ENCODE measurements at regions not wholly inside any gene's neighbourhood (a gene's known extent, or its start where the extent isn't known, plus 50 kb on each side); places are given as distances from the start of the nearest gene placed in this dataset.

DNA sequence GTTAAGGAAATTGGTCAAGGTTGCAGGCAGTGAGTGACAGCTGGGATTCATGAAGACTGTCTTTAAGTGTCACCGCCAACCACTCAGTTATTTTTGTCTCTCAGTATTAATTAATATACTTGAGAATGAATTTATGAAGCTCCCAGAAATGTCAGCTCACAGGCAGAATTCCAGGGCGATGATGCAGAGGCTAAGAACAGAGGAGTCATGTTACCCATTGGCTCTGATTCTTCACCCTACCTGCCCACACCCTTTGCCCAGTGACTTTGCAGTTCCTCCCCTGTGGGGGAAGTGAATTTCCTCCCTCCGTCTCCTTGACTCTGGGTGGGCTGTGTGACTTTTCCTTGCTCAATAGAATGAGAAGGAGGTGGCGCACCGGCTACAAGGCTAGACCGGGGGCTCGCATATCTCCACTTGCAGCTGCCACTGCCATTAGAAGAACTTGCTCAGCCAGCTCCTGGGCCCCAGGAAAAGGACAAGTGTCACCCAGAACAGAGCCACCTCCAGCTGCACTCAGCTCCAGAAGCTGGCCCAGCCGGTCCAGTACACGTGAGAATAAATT lies 157.1 kb upstream of the PRKCQ start:
- H3K27ac ChIP-seq (ENCODE audit: insufficient read depth, low read depth, low read length) = no peak overlapping the region
- H3K9ac ChIP-seq (replicated peaks; ENCODE audit: extremely low read depth, insufficient read depth, low read length) = no peak overlapping the region
- no peak for DNase-seq (ENCODE audit: low read depth, low spot score)
- ChIA-PET POLR2A (no interaction called here), CTCF (interaction anchor here (0.9 to 3.2 kb wide), 7 partner anchors 11 to 67 kb away, joined by 3 to 18 read pairs (median 5); no protein-coding TSS in a partner anchor)
- no peaks in the 10 kb centered on the region for H3K9me1 ChIP-seq (replicated peaks; ENCODE audit: control insufficient read depth, extremely low read depth, insufficient read depth, low read length)
- no peak for FAIRE-seq
- dilution Hi-C loops (cut with MboI; ENCODE audit: extremely low pct_ligation_motif_present, low sequenced_read_pairs) = no loop called here
- H3K27me3 ChIP-seq (ENCODE audit: control insufficient read depth in 2 of 2, insufficient read depth in 2 of 2, low read length in 2 of 2) = peaks cover 0 to 8% of the 10 kb centered on the region in 2 experiments
- H4K20me1 ChIP-seq (replicated peaks; ENCODE audit: control insufficient read depth, extremely low read depth, insufficient read depth, low read length) = no peaks in the 10 kb centered on the region
- BruUV-seq (replicated peaks) = no TSS peak
- H3K36me3 ChIP-seq (ENCODE audit: control insufficient read depth in 2 of 2, extremely low read depth in 1 of 2, insufficient read depth in 2 of 2, low read length in 2 of 2) = no peaks in the 10 kb centered on the region
- no peaks in the 10 kb centered on the region for H3K79me2 ChIP-seq (ENCODE audit: control insufficient read depth, insufficient read depth, low read length)
- TF ChIP-seq POLR2AphosphoS5 (IDR thresholded peaks at IDR 0.05; ENCODE audit: insufficient read depth, low read depth, low read length) (no peak), POLR2A (IDR thresholded peaks at IDR 0.05; ENCODE audit: low read depth, low read length) (no peak), GATA2 (IDR thresholded peaks at IDR 0.05; ENCODE audit: insufficient read depth, insufficient read length, low read depth, low read length) (no peak), EZH2 (IDR thresholded peaks at IDR 0.05; ENCODE audit: borderline replicate concordance, low read depth, low read length, severe bottlenecking) (no peak), JUN (IDR thresholded peaks at IDR 0.05; ENCODE audit: borderline replicate concordance, insufficient read depth, insufficient read length, low read depth) (no peak), MYC (IDR thresholded peaks at IDR 0.05; ENCODE audit: low read depth, low read length) (no peak), FOS (IDR thresholded peaks at IDR 0.05; ENCODE audit: borderline replicate concordance, insufficient read depth, low read length) (no peak)
- TF ChIP-seq, protein P1, sequence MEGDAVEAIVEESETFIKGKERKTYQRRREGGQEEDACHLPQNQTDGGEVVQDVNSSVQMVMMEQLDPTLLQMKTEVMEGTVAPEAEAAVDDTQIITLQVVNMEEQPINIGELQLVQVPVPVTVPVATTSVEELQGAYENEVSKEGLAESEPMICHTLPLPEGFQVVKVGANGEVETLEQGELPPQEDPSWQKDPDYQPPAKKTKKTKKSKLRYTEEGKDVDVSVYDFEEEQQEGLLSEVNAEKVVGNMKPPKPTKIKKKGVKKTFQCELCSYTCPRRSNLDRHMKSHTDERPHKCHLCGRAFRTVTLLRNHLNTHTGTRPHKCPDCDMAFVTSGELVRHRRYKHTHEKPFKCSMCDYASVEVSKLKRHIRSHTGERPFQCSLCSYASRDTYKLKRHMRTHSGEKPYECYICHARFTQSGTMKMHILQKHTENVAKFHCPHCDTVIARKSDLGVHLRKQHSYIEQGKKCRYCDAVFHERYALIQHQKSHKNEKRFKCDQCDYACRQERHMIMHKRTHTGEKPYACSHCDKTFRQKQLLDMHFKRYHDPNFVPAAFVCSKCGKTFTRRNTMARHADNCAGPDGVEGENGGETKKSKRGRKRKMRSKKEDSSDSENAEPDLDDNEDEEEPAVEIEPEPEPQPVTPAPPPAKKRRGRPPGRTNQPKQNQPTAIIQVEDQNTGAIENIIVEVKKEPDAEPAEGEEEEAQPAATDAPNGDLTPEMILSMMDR (IDR thresholded peaks at IDR 0.05; ENCODE audit: extremely low read depth in 1 of 2, insufficient read depth in 1 of 2, low read depth in 1 of 2, low read length in 2 of 2) = no peak
- TF ChIP-seq, protein P2, sequence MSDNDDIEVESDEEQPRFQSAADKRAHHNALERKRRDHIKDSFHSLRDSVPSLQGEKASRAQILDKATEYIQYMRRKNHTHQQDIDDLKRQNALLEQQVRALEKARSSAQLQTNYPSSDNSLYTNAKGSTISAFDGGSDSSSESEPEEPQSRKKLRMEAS (IDR thresholded peaks at IDR 0.05; ENCODE audit: insufficient read depth, insufficient read length) = no peak
- no peak overlapping the region for H2AFZ ChIP-seq (ENCODE audit: low read depth, low read length)
- no peaks in the 10 kb centered on the region for H3K9me3 ChIP-seq (replicated peaks; ENCODE audit: control insufficient read depth, insufficient read depth, low read length)
- H3K4me3 ChIP-seq (replicated peaks in 1 of 3; ENCODE audit: insufficient read depth in 1 of 3, low read depth in 1 of 3, low read length in 3 of 3) = no peak overlapping the region
- H3K4me1 ChIP-seq (ENCODE audit: control insufficient read depth, extremely low read depth, insufficient read depth, low read length) = peaks cover 17% of the 10 kb centered on the region
- no peak overlapping the region for H3K4me2 ChIP-seq (ENCODE audit: insufficient read depth, low read length)
- intact Hi-C loops (cut with micrococcal nuclease) = no loop called here
